NT2/D1 (cell line): ENCODE measurements at regions not wholly inside any gene's neighbourhood (a gene's known extent, or its start where the extent isn't known, plus 50 kb on each side); places are given as distances from the start of the nearest gene placed in this dataset.

Source experiments
- SUZ12 ChIP-seq: IDR thresholded peaks from 2 replicates; pipeline ENCODE4 v1.6.1; 2011; ENCODE audit not compliant: insufficient read length, insufficient read depth; ENCODE audit errors: extremely low read depth
- YY1 ChIP-seq: IDR thresholded peaks from 2 replicates; pipeline ENCODE4 v1.6.1; 2011; ENCODE audit not compliant: insufficient read length, insufficient read depth
- ZNF274 ChIP-seq: IDR thresholded peaks from 2 replicates; pipeline ENCODE4 v1.6.1; 2011; ENCODE audit warnings: mild to moderate bottlenecking, low read depth, low read length

DNA sequence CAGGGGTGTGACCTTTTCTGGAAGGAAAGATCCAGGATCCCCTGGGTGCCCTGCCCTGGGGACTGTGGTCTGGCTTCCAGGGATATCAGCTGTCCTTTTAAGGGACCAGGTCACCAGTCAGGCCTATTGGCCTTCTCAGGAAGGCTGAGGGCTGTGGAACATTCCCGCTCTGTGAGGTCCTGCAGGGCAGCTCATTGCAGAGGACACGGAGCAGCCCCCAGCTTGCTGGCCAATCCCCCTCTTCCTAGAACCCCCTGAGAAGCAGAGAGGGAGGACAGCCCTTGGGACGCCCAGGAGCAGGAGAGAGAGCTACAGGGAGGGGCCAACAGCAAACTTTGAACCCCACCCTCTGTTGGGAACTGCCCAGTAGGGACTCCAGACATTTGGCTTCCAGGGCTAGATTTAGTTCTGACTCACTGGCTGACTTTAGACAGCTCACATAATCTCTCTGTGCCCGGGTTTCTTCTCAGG is 67.9 kb upstream of the COL13A1 start:
- TF ChIP-seq ZNF274 = no peak
- no peak for TF ChIP-seq SUZ12
- no peak for TF ChIP-seq YY1
